Glutamatergic neuron (in vitro differentiated cells): ENCODE measurements at regions not wholly inside any gene's neighbourhood (a gene's known extent, or its start where the extent isn't known, plus 50 kb on each side); places are given as distances from the start of the nearest gene placed in this dataset.

ENCODE experiments used
- DNase-seq: peaks from one replicate; pipeline ENCODE4 v3.0.0; 2022
- H3K27ac Mint-ChIP-seq: one replicate; pipeline ENCODE4 v1.8.0; 2020; ENCODE audit warnings: mild to moderate bottlenecking, mixed read lengths, inconsistent platforms; ENCODE audit not compliant: unreplicated experiment
- H3K27me3 Mint-ChIP-seq: one replicate; pipeline ENCODE4 v1.8.0; 2020; ENCODE audit warnings: mild to moderate bottlenecking, moderate library complexity, mixed read lengths, inconsistent platforms; ENCODE audit not compliant: unreplicated experiment
- H3K36me3 Mint-ChIP-seq: one replicate; pipeline ENCODE4 v1.8.0; 2020; ENCODE audit warnings: mild to moderate bottlenecking, mixed read lengths, inconsistent platforms; ENCODE audit not compliant: unreplicated experiment
- H3K4me1 Mint-ChIP-seq: one replicate; pipeline ENCODE4 v1.8.0; 2020; ENCODE audit warnings: mild to moderate bottlenecking, low read depth, mixed read lengths, inconsistent platforms; ENCODE audit not compliant: unreplicated experiment
- H3K4me3 Mint-ChIP-seq: one replicate; pipeline ENCODE4 v1.8.0; 2020; ENCODE audit warnings: mild to moderate bottlenecking, mixed read lengths, inconsistent platforms; ENCODE audit not compliant: unreplicated experiment
- H3K9me3 Mint-ChIP-seq: one replicate; pipeline ENCODE4 v1.8.0; 2020; ENCODE audit warnings: mild to moderate bottlenecking, moderate library complexity, mixed read lengths, inconsistent platforms; ENCODE audit not compliant: unreplicated experiment
- TF ChIP-seq, protein P1 (sequence below): fragments of 200-600 bp; sonication (generic); IDR thresholded peaks from one replicate; pipeline ENCODE4 v1.5.0; 2021; ENCODE audit not compliant: partially characterized antibody, unreplicated experiment

DNA sequence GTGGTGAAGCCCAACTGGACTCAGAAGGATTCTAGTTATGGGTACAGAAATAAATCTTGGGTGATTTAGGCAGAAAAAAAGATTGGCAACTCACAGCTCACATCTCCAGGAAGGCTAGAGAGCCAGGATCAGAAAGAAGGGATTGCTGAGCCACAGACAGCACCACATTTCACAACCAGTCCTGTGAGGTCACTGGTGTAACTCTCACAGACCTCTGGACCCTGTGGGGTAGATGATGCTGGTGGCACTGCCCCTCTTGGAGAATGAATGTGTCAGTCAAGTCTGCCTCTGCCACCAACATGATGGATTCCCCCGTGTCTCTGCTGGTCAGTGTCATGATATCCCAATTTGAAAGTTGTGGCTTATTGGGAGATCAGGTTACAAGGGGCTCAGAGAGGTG is 70.9 kb upstream of the HMCN1 start:
- no peak overlapping the region for H3K4me3 Mint-ChIP-seq
- H3K36me3 Mint-ChIP-seq, result no peaks in the 10 kb centered on the region
- TF ChIP-seq, protein P1, sequence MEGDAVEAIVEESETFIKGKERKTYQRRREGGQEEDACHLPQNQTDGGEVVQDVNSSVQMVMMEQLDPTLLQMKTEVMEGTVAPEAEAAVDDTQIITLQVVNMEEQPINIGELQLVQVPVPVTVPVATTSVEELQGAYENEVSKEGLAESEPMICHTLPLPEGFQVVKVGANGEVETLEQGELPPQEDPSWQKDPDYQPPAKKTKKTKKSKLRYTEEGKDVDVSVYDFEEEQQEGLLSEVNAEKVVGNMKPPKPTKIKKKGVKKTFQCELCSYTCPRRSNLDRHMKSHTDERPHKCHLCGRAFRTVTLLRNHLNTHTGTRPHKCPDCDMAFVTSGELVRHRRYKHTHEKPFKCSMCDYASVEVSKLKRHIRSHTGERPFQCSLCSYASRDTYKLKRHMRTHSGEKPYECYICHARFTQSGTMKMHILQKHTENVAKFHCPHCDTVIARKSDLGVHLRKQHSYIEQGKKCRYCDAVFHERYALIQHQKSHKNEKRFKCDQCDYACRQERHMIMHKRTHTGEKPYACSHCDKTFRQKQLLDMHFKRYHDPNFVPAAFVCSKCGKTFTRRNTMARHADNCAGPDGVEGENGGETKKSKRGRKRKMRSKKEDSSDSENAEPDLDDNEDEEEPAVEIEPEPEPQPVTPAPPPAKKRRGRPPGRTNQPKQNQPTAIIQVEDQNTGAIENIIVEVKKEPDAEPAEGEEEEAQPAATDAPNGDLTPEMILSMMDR, result no peak
- no peaks in the 10 kb centered on the region for H3K9me3 Mint-ChIP-seq
- DNase-seq, result no peak
- H3K4me1 Mint-ChIP-seq, result no peaks in the 10 kb centered on the region
- peaks cover 3% of the 10 kb centered on the region for H3K27me3 Mint-ChIP-seq
- no peak overlapping the region for H3K27ac Mint-ChIP-seq

GRCh38 chr1:185661971-185662370 is 72.2 kb upstream of the HMCN1 start:
- Mint-ChIP-seq H3K27me3 (peaks cover 3% of the 10 kb centered on the region), H3K4me3 (no peak overlapping the region), H3K36me3 (no peaks in the 10 kb centered on the region), H3K9me3 (no peaks in the 10 kb centered on the region), H3K4me1 (no peaks in the 10 kb centered on the region), H3K27ac (no peak overlapping the region)
- TF ChIP-seq, protein P1, result no peak
- no peak for DNase-seq

GRCh38 chr1:185656663-185657062 is 77.5 kb upstream of the HMCN1 start:
- TF ChIP-seq, protein P1, result no peak
- H3K27me3 Mint-ChIP-seq, result peaks cover 3% of the 10 kb centered on the region
- no peak overlapping the region for H3K27ac Mint-ChIP-seq
- H3K9me3 Mint-ChIP-seq, result no peaks in the 10 kb centered on the region
- DNase-seq, result no peak
- H3K4me1 Mint-ChIP-seq, result no peaks in the 10 kb centered on the region
- no peaks in the 10 kb centered on the region for H3K36me3 Mint-ChIP-seq
- H3K4me3 Mint-ChIP-seq, result no peak overlapping the region

- Mint-ChIP-seq H3K4me3 (no peak overlapping the region), H3K27me3 (peaks cover under 1% of the 10 kb centered on the region), H3K36me3 (no peaks in the 10 kb centered on the region), H3K27ac (no peak overlapping the region), H3K9me3 (no peaks in the 10 kb centered on the region), H3K4me1 (no peaks in the 10 kb centered on the region)
- TF ChIP-seq, protein P1, result no peak
- DNase-seq, result no peak
Measured at GRCh38 chr1:185654952-185655314, 79.3 kb upstream of the HMCN1 start.

GRCh38 chr1:185654199-185654951 is 79.8 kb upstream of the HMCN1 start:
- Mint-ChIP-seq H3K36me3 (no peaks in the 10 kb centered on the region), H3K4me3 (no peak overlapping the region), H3K27me3 (no peaks in the 10 kb centered on the region), H3K27ac (no peak overlapping the region), H3K9me3 (no peaks in the 10 kb centered on the region), H3K4me1 (no peaks in the 10 kb centered on the region)
- no peak for DNase-seq
- TF ChIP-seq, protein P1, result no peak
